Activated CD8-positive, alpha-beta memory T cell treated with anti-CD3 and anti-CD28 coated beads, Interleukin-2, amount 50 U/mL, for 24 hours (primary cell): ENCODE measurements at regions not wholly inside any gene's neighbourhood (a gene's known extent, or its start where the extent isn't known, plus 50 kb on each side); places are given as distances from the start of the nearest gene placed in this dataset.

Source experiments
- DNase-seq: peaks from one replicate; pipeline ENCODE4 v3.0.0-alpha.2; 2020; ENCODE audit errors: extremely low read depth

GRCh38 chr18:40058811-40059570, 1896.0 kb upstream of the PIK3C3 start:
- no peak for DNase-seq

DNA sequence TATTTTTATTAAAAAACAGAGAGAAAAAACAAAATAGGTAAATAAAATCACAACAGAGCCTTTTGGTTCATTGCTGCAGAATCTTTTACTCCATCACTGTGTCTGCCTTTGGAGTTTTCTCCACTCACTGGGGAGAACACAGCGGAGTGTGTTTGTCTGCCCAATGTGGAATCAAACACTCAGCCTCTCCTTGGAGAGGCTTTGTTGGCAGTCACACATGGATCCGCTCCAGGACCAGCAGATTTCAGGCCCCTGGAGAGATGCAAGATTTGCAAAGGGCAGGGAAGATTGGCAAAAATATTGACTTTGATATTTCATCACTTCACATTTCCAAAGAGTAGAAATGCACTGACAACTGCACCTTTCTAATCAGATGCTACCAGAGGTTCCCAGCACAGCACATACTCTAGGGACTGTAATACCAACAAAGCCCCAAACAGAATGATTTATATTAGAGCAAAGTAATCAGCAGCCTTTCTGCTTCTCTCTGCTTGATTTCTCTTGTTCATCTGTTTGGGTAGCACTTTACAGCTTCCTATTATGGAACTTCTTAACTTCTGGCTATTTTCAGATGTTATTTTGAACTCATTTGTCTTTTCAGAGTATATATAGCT, 1898.8 kb upstream of the PIK3C3 start:
- no peak for DNase-seq

GRCh38 chr18:40055262-40055661, 1899.8 kb upstream of the PIK3C3 start:
- DNase-seq, result no peak

DNA sequence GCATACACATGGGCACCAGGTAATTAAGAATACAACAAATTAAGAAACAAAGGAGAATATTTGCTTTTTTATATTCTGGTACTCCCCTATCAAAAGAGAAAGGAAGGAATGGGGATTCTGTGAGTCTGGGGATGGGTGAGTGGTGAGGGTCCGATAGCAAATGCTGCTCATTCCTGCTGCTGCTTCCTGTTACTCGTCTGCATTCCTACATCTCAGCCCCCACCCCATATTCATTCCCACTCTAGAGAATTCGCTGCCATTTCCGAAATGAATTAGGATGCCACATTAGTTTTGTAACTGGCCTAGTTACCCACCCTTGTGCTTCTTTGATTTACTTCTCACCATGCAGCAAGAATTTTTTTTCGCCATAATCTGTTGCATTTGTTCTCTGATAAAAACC, 1905.3 kb upstream of the PIK3C3 start:
- DNase-seq, result no peak

- DNase-seq, result no peak
Measured at GRCh38 chr18:40048886-40049650, 1906.0 kb upstream of the PIK3C3 start.

DNA sequence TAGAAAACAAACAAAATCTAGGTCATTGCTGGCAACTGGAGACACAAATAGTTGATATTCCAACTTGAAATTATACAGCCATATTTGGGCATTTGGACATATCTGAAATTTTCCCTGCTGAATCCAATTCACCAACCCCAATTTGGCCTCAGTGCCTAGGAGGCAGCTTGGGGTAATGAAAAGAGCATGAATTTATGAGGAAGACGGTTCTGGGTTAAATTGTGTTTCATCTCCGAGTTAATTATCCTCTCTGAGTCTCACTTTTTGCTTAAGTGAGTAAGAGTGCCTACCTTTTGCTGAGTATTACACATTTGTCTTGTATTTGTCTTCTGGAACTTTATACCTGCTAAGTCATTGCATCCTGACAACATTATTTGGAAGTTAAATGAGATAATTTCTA, 1906.8 kb upstream of the PIK3C3 start:
- DNase-seq, result no peak

- no peak for DNase-seq
Measured at GRCh38 chr18:40046596-40046995, 1908.4 kb upstream of the PIK3C3 start.

DNA sequence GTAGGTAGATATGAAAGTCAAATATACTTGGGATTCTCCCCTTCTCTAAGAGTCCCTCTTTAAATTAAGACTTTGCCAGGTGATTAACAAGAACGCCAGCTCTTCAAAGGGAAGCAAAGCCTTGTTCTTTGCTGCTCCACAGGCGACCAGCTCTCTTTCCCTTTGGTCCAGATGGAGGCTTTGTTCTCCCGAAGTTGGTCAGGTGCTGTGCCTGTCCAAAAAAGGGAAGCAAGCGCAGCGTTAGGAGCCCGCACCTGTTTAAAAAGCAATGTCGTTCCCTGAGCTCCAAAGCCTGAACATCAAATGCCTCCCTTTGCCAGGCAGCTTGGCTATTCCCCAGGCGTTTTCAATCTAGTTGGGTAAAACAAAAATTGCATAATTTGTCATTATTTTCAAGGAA, 1913.1 kb upstream of the PIK3C3 start:
- DNase-seq, result no peak

GRCh38 chr18:40040574-40040973, 1914.5 kb upstream of the PIK3C3 start:
- DNase-seq, result no peak

GRCh38 chr18:40037356-40037755, 1917.7 kb upstream of the PIK3C3 start:
- no peak for DNase-seq

DNA sequence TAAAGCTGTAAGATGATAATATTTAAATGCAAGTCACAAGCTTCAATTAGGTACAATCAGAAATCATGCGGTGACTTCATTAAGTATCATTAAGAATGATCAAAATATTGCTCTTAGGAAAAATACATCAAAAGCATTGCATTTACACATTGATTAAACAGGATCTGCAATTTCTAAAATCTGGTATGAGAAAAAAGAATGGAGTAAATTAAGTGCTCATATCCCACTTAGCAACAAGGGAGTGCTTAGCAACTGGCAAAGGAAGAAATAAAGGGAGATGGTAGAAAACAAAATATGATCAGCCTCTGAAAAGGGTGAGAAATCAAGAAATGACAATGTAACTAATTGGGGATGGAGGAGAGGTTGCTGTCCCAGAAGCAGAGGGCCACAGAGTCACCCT, 1918.2 kb upstream of the PIK3C3 start:
- no peak for DNase-seq

DNA sequence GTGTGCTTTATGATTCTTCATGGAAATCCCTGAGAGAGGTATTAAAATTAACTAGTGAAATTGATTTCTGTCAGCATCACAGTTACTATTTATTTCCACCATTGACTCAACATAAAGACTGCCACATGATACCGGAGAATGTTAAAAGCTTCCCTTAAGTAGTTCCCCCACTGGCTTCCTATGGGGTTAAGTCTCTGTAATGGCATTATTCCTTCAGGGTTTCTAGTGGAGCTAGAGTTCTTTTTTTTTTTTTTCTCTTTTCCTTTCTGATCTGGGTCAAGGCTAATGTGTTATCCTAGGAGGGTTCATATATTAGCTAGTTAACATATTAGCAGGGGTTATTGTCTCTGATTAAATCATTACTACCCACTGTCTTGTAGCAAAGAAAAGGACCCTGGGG, 1919.1 kb upstream of the PIK3C3 start:
- DNase-seq, result no peak

GRCh38 chr18:40032076-40032475, 1923.0 kb upstream of the PIK3C3 start:
- no peak for DNase-seq

DNA sequence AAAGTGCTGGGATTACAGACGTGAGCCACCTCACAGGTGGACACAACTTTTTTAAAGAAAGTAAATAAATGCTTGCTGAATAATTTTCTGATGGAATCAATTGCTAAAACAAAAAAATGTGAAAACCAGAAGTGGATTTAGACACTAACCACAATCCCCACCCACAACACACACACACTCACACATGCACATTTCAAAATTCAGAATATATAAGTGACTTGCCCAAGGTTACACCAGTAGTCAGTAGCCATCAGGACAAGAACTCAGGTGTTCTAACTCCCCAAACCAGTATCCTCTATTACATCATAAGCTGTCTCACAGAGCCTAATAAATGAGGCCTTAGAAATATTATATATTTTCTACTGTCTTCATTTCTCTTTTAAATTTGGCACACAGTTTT, 1923.6 kb upstream of the PIK3C3 start:
- no peak for DNase-seq

- no peak for DNase-seq
Measured at GRCh38 chr18:40019797-40020392, 1935.1 kb upstream of the PIK3C3 start.

- no peak for DNase-seq
Measured at GRCh38 chr18:40018266-40018665, 1936.8 kb upstream of the PIK3C3 start.

DNA sequence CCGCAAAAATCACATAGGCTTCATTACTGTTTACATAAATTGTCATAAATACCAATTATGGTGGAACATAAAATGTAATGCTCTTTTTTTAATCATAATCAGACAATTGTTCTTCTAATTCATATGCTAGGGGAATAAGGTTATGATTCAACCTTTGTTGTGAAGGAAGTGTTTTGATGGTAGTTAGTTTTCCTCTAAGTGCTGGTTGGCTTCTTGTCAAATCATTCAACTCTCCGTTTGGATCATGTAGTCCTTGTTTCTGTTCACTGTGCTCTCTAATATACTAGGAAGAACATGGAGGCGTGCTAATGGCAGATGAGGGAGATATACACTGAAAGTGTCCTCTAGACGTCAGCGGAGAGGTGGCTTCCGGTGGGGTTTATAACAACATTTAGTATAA, 1938.0 kb upstream of the PIK3C3 start:
- no peak for DNase-seq

DNA sequence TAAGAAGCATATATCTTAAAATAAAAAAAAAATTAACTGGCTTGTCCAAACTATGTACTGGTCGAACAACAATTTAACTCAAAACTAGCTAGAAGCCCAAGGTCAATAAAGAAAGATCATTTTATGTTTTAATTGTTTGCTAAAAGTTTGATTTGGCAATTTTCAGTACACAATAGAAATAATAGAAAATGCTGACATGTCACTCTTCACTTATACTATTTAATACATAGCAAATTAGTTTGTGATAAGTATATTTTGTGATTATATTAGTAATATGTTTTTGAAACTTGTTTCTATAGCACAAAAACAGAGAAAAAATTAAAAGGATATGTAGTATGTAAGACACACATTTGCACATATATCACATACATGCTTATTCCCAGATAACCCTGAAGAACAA, 1938.6 kb upstream of the PIK3C3 start:
- no peak for DNase-seq

DNA sequence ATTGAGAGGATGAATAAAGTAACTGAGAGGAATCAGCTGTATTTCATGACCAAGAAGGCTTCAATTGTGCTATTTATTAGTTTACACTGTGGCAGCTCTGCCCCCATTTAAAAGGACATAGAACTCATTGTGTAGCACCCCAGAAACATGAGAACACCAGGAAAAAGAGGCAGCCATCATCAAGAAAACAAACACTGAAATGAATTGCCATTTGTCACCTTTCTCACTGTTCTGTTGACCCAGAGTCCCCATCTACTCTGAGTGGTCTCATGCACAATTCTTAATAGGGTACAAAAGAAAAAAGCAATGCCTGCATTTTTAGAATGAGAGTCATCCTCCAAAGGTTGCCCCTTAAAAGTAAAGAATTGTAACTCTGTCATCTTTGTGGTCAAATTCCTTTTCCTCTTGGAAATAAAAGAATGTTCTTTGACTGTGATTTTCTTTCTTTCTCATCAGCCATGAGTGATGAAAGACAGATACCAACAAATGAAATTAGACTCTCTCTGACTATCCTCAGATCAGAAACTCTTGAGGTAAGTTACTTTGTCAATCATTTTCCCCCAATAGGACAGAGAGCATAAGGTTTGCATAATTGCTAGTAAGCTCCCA, 1941.9 kb upstream of the PIK3C3 start:
- DNase-seq, result no peak

GRCh38 chr18:40011201-40011600, 1943.8 kb upstream of the PIK3C3 start:
- DNase-seq, result no peak

DNA sequence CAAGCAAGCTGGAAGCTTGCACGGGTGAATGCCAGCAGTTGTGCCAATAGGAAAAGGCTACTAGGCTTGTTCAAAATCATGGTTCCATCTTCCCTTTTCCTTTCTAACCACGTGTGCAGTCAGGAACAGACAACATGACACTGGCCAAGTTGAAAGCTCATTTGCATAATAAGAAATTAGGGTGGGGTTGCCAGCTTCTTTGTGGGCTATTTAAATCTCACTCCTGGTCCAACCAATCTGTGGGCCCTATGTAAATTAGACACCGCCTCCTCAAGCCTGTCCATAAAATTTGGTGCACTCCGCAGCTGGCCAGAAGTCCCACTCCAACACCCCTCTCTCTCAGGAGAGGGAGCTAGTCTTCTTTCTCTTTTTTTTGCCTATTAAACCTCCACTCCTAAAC, 1948.4 kb upstream of the PIK3C3 start:
- no peak for DNase-seq

DNA sequence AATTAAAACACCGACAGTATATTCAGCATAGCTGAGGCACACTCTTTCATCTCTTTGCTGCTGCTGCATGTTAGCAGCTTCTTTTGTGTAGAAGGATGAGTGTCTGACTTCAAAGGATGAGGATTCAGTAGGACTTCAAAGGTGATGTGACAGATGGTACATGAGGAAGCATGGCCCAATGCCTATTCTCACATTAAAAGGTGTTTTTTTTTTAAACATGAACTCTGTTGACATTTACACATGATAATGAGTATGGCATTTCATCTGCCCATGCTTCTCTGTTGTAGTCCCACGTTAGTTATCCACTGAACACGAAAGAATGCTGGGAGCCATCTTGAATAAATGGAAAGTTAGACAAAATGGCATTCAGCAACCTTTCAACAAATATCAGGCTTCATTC, 1950.8 kb upstream of the PIK3C3 start:
- no peak for DNase-seq
